ENCODE measurements at regions not wholly inside any gene's neighbourhood (a gene's known extent, or its start where the extent isn't known, plus 50 kb on each side); places are given as distances from the start of the nearest gene placed in this dataset.
"Not testable (repeated sequence)": the region's sequence is repeated elsewhere in the genome, so short reads cannot be mapped to it uniquely, and the experiment has no call there.

- FAIRE-seq: no peak
Observed at GRCh38 chr16:79843145-79843544, 242.6 kb upstream of the MAF start.

- no peak for FAIRE-seq
Observed at GRCh38 chr16:79842197-79842596, 241.7 kb upstream of the MAF start.

- FAIRE-seq: no peak
Observed at GRCh38 chr16:79839466-79840341, 239.2 kb upstream of the MAF start.

- FAIRE-seq: no peak
Observed at GRCh38 chr16:79838496-79839259, 238.1 kb upstream of the MAF start.

GRCh38 chr16:79836144-79836543 lies 235.6 kb upstream of the MAF start:
- no peak for FAIRE-seq

- FAIRE-seq: no peak
Observed at GRCh38 chr16:79835194-79835593, 234.7 kb upstream of the MAF start.

GRCh38 chr16:79834720-79835119 lies 234.2 kb upstream of the MAF start:
- FAIRE-seq: no peak

- not testable (repeated sequence) for FAIRE-seq
Observed at GRCh38 chr16:79834003-79834402, 233.5 kb upstream of the MAF start.

- no peak for FAIRE-seq
Observed at GRCh38 chr16:79833559-79833958, 233.0 kb upstream of the MAF start.

- FAIRE-seq: no peak
Observed at GRCh38 chr16:79826732-79827475, 226.4 kb upstream of the MAF start.

GRCh38 chr16:79825002-79825401 lies 224.5 kb upstream of the MAF start:
- FAIRE-seq: no peak

- no peak for FAIRE-seq
Observed at GRCh38 chr16:79823639-79824038, 223.1 kb upstream of the MAF start.

- FAIRE-seq: no peak
Observed at GRCh38 chr16:79821911-79822310, 221.4 kb upstream of the MAF start.

GRCh38 chr16:79816081-79816497 lies 215.6 kb upstream of the MAF start:
- FAIRE-seq: no peak

GRCh38 chr16:79815049-79815448 lies 214.5 kb upstream of the MAF start:
- no peak for FAIRE-seq

GRCh38 chr16:79814124-79814523 lies 213.6 kb upstream of the MAF start:
- no peak for FAIRE-seq

- no peak for FAIRE-seq
Observed at GRCh38 chr16:79811541-79811940, 211.0 kb upstream of the MAF start.

- FAIRE-seq: no peak
Observed at GRCh38 chr16:79810449-79811189, 210.1 kb upstream of the MAF start.

- no peak for FAIRE-seq
Observed at GRCh38 chr16:79809376-79809775, 208.8 kb upstream of the MAF start.

GRCh38 chr16:79808731-79809130 lies 208.2 kb upstream of the MAF start:
- no peak for FAIRE-seq

GRCh38 chr16:79806757-79807156 lies 206.2 kb upstream of the MAF start:
- FAIRE-seq: no peak

GRCh38 chr16:79805621-79806020 lies 205.1 kb upstream of the MAF start:
- no peak for FAIRE-seq

- FAIRE-seq: no peak
Observed at GRCh38 chr16:79801646-79802045, 201.1 kb upstream of the MAF start.
